ENCODE measurements at regions not wholly inside any gene's neighbourhood (a gene's known extent, or its start where the extent isn't known, plus 50 kb on each side); places are given as distances from the start of the nearest gene placed in this dataset.

GRCh38 chr3:34180532-34180931 is 382.1 kb downstream of the PDCD6IP start:
- TF ChIP-seq CTCF (IDR thresholded peaks at IDR 0.05): no peak
- no peak for TF ChIP-seq POLR2A (IDR thresholded peaks at IDR 0.05)

All from Peyer's patch (tissue), 4 donors.